Nucleus accumbens (tissue), 56 donors: ENCODE measurements at regions not wholly inside any gene's neighbourhood (a gene's known extent, or its start where the extent isn't known, plus 50 kb on each side); places are given as distances from the start of the nearest gene placed in this dataset.

Experiments
- DNase-seq, 56 donors: peaks; one replicate each; lab custom pipeline; 2025; lab: John Stamatoyannopoulos, UW

DNA sequence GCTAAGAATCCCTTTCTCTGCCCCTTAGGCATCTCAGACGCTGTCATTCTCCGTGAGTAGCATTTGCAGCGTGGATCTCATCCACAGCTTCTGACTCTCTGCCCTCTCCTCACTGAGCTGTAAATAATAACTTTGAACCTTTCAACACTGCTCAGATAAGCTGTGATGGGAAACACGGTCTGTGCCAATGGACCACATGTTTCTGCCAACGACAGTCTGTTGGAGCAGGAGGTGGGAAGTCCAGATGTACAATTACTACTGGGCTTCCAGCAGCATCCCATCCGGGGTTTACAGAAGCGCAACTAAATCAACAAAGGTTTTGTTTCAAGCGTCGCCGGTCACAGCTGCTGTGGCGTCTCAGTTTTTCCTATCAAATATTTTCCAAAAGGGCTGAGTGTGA is 1110.6 kb downstream of the TYW1 start:
- DNase-seq: no peak

DNA sequence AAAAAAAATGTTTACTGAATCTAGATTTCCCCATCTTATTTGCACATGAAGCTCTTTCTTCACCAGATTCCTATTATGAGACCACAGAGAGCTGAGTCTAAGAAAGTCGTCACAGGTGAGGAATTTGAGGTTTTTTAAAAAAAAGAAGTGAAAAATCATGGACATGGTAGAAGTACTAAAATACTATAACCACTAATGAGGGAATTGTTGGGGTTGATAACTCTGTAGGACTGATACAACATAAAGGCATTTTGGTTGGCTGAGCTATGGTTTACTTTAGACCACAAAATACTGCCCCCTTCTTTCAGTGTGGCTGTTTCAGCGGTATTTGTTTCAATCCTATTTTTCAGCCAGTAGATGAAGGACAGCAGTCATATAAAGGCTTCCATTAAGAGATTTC is 1111.3 kb downstream of the TYW1 start:
- DNase-seq: no peak

DNA sequence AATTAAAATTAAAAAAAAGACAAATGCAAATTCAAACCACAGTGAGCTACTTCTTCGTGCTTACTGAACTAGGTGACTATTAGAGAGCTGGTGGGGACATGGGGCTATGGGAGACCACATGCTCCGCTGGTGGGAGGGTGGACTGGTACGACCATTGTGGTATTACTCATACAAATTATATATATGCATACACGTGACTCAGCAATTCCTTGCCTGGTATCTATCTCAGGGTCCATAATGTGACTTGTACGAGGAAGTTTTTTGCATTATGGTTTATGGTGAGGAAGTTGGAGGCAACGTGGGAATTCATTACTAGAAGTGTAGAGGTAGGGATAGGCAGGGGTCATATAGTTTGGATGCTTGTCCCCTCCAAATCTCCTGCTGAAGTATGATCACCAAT is 1112.7 kb downstream of the TYW1 start:
- DNase-seq: no peak

DNA sequence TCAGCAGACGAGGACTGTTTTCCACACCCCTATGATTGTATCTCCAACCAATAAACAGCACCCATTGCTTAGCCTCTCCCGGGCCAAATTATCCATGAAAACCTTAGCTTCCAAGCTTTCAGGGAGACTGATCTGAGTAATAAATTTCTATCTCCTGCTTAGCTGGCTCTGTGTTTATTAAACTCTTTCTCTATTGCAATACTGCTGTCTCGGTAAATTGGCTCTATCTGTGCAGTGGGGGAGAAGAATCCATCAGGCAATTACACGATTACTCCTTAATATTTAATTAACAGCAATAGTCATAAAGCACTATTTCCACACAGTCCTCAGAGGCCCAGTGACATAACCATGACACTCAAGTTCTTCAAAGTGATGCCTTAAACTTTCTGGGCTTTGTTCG is 1122.8 kb downstream of the TYW1 start:
- no peak for DNase-seq

GRCh38 chr7:68121056-68121455 is 1124.4 kb downstream of the TYW1 start:
- no peak for DNase-seq

DNA sequence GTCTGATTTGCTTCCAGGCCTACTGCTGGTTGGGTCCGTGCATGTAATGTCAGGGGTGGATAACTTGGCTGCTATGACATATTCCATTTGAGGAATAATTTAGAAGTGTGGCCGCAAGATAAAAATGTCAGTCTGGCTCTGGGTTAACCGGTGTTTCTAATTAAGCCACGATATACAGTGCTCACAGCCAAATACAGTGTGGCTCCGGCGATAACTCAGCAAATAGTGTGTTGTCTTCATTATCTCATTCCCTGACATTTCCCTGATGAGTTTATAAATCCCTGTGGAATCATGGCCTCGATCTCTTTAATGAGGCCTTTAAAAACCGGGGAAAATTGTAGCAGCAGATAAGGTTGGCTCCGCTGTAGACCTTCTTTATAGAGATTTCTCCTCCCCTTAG is 1125.0 kb downstream of the TYW1 start:
- no peak for DNase-seq

DNA sequence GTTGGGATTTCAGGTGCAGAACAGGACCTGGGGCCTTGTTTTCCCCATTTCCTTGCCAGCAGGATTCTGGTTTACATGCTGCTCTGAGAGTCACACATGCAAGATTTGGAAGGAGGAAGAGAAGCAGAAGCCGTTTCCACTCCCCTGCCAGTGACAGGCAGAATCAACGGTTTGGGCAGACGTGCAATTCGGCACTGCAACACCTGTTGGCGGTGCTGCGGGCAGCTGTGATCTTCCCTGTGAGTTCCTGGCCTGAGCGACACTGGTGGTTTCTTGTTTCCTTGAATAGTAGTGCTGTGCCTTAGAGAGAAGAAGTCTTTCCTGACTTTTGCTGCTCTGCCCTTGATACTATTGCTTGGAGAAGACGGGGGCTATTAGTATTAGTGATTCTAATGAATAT is 1126.2 kb downstream of the TYW1 start:
- no peak for DNase-seq

GRCh38 chr7:68125168-68125567 is 1128.5 kb downstream of the TYW1 start:
- no peak for DNase-seq

- no peak for DNase-seq
Observed at GRCh38 chr7:68133045-68133444, 1136.4 kb downstream of the TYW1 start.

GRCh38 chr7:68143345-68143744 is 1146.7 kb downstream of the TYW1 start:
- DNase-seq: no peak

DNA sequence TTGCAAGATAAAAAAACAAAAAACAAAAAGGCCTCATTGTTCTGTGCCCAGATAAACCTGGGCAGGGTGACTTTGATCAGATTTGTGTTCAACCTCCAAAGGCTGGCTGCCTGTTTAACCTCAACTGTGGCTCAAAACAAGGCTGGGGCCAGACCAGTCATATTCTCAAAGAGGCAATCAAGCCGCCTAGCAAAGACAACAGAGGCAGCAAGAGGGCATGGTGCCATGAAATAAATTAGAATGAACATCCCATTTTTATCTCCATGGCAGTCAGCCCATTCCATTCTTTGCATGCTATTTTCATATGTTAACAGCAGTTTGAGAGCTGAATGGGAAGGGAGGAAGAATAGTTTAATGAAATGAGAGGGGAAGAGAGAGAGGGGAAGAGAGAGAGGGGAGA is 1150.3 kb downstream of the TYW1 start:
- no peak for DNase-seq

- no peak for DNase-seq
Observed at GRCh38 chr7:68147614-68148238, 1151.1 kb downstream of the TYW1 start.

DNA sequence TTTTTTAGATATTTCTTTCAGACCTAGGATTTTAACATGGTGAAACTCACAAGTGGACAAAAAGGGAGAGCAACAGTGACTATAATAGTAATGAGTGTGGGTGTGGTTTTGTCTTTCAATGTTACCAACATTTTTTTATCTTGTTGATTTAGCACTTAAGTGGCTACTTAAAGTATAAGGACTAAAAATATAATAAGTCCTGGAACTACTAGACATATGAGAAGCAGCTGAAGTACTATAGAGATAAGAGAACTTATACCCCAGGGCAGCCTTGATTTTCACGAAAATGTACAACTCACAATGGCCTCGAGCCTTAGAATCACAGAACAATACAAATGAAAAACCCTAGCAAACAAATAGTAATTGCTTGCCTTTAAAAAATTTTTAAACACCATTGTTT is 1151.8 kb downstream of the TYW1 start:
- no peak for DNase-seq

DNA sequence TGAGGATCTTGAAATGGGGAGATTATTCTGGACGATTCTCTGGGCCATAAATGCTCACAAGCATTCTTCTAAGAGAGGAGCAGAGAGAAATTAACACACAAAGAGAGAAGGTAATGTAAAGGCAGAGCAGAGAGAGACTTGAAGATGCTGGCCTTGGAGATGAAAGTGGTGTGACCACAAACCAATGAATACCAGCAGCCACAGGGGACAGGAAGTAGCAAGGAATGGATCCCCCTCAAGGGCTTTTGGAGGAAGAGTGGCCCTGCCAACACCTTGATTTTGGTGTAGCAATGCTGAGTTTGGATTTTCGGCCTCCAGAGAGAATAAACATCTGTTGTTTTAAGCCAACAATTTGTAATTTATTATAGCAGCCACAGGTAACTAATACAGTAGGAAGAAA is 1155.6 kb downstream of the TYW1 start:
- no peak for DNase-seq

DNA sequence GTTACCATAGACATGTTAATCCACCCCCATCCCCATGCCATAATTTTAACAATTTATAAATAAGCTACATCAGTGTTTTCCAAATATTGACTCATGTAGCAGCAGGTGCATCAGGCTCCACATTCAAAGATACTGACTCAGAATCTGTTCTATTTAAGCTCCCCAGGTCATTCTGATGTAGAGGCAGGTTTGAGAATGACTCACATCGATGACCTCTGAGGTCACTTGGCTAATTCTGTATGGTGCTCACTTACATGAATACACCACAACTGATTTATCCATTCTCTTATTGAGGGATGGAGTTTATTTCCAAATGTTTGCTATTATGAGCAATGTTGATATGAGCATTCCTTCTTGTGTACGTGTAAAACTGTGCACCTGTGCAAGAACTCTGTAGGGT is 1159.0 kb downstream of the TYW1 start:
- no peak for DNase-seq

DNA sequence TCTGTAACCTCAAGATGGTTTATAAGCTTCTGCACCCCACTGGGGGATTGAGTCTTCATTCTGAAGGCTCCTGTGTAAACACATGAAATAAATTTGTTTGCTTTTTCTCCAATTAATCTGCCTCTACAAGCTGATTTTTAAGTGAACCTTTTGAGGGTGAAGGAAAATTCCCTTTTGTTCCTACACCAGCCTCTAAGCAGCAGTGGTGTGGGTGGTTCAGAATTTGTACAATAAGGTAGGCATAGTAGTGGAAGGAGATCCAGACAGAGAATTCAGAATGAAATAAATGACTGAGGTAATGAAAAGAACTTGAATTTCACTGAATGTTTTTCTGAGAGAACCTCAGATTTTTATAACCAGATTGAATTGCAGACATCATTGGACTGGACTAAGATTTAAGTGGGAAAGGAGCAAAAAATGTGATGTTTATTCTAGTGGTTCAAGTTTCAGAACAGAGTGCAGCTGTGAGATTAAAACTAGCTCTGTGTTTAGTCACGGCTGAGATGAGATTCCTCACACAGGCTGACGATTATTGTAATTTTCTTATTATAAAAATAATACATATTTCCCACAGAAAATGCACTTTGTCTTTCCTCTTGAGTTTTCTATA is 1162.2 kb downstream of the TYW1 start:
- peak in 4 of 56 donors; percentile 1 to 8 (median 2) for DNase-seq

DNA sequence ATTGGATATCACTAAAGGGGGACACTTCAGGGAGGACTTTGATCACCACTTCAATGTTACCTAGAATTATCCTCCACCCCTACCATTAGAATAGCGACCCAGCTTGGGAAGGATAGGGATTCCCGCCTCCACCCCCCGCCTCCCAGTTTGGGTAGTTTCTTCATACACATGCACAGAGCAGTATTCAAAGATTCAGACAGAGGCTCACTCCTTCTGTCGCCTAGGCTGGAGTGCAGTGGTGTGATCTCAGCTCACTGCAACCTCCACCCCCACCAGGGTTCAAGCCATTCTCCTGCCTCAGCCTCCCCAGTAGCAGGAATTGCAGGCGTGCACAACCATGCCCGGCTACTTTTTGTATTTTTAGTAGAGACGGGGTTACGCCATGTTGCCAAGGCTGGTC is 1166.1 kb downstream of the TYW1 start:
- DNase-seq: no peak

DNA sequence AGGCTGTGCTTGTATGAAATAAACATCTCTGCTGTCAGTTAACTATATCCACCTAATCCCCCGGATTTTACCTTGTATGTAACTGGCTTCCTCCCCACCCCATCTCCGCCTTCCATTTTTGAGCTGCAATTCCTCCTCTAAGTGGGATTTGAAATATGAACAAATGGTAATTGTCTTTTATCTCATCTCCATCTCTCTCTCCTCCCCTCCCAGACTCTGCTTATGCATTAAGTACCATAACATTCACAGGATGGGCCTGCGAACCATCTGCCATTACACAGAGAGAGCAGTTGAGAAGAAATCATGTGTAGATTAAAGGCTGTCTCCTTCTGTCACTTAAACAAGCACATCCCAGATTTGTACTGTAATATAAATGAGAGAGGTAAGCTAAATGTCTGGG is 1169.9 kb downstream of the TYW1 start:
- DNase-seq: no peak

DNA sequence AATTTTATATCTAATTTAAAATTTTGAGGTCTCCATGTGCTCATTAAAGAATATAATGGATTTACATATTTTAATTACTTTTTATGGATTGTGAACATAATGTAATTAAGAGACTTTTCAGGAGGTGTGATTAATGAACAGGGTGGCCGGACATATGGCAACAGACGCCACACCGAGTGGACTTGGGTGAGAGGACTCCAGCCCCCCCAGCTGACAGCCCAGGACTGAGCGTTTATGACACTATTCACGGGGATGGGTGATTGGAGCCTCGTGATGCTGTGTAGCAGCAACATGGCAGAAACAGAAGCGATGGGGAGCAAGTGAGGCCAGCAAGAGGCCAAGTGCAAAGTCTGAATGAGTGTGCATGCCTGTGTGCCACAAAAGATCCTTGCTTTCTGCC is 1176.9 kb downstream of the TYW1 start:
- DNase-seq: no peak

- peak in 35 of 56 donors; percentile 0 to 50 (median 8) for DNase-seq
Observed at GRCh38 chr7:68176974-68177373, 1180.3 kb downstream of the TYW1 start.

GRCh38 chr7:68180761-68181160 is 1184.1 kb downstream of the TYW1 start:
- DNase-seq: no peak

GRCh38 chr7:68183176-68183575 is 1186.5 kb downstream of the TYW1 start:
- no peak for DNase-seq
